Esophagus squamous epithelium (tissue), 4 donors: ENCODE measurements at regions not wholly inside any gene's neighbourhood (a gene's known extent, or its start where the extent isn't known, plus 50 kb on each side); places are given as distances from the start of the nearest gene placed in this dataset.

Experiments used
- CTCF ChIP-seq, 6 experiments: fragments of 450-650 bp in 4 of 6; fragments of 200-600 bp in 2 of 6; sonication (generic) in 2 of 6; IDR thresholded peaks; one replicate each; pipeline ENCODE4 v1.5.1; 2016 to 2019; ENCODE audit warnings: antibody characterized with exemption in 6 of 6, mild to moderate bottlenecking in 4 of 6, moderate library complexity in 4 of 6
- POLR2A ChIP-seq, 4 donors: fragments of 450-650 bp; IDR thresholded peaks; one replicate each; pipeline ENCODE4 v1.6.1; 2017; ENCODE audit warnings: antibody characterized with exemption in 4 of 4, mild to moderate bottlenecking in 4 of 4, moderate library complexity in 3 of 4

DNA sequence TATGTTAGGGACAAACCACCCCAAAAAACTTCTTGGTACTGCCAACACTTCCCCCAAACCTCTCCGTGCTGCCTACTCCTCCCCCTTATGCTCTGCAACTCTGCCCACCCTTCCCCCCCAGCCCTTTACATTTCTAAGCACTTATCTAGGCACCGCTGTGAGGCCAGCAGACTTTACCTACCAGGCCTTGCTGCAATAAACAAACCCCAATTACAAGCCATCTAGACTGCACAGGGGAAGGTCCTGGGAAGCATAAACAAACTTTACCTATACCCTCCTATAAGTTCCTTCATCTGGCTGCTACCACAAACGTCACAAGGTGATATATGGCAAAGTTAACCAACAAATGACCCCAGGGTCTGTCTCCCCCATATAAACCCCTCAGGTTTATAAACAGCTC, 259.4 kb upstream of the GULP1 start:
- no peak for TF ChIP-seq CTCF (IDR thresholded peaks at IDR 0.05)
- TF ChIP-seq POLR2A (IDR thresholded peaks at IDR 0.05) = no peak
